ENCODE measurements at regions not wholly inside any gene's neighbourhood (a gene's known extent, or its start where the extent isn't known, plus 50 kb on each side); places are given as distances from the start of the nearest gene placed in this dataset.

- TF ChIP-seq REST (IDR thresholded peaks at IDR 0.05; ENCODE audit: low read depth) (no peak), TAF1 (IDR thresholded peaks at IDR 0.05; ENCODE audit: low read depth) (no peak), TCF12 (IDR thresholded peaks at IDR 0.05; ENCODE audit: low read depth) (no peak), RAD21 (IDR thresholded peaks at IDR 0.05; ENCODE audit: low read depth) (no peak), CEBPB (IDR thresholded peaks at IDR 0.05) (no peak), YY1 (IDR thresholded peaks at IDR 0.05; ENCODE audit: low read depth) (no peak), MAX (IDR thresholded peaks at IDR 0.05) (no peak), EGR1 (IDR thresholded peaks at IDR 0.05) (no peak), EP300 (IDR thresholded peaks at IDR 0.05; ENCODE audit: borderline replicate concordance) (no peak), TEAD4 (IDR thresholded peaks at IDR 0.05) (no peak)
These were observed 397.7 kb upstream of the TNRC6C start for GRCh38 chr17:77560841-77561240.

All from Ishikawa (cell line).